WTC11 (cell line): ENCODE measurements at regions not wholly inside any gene's neighbourhood (a gene's known extent, or its start where the extent isn't known, plus 50 kb on each side); places are given as distances from the start of the nearest gene placed in this dataset.

Source experiments
- NFE2L1 ChIP-seq: sonication (generic); formaldehyde crosslinking; IDR thresholded peaks from 2 replicates; pipeline ENCODE4 v1.8.1; 2023; ENCODE audit warnings: missing genetic modification reagents
- TP53 ChIP-seq: sonication (generic); formaldehyde crosslinking; IDR thresholded peaks from 2 replicates; pipeline ENCODE4 v1.8.1; 2023; ENCODE audit warnings: mild to moderate bottlenecking, missing genetic modification reagents
- ZBTB21 ChIP-seq: sonication (generic); formaldehyde crosslinking; IDR thresholded peaks from 2 replicates; pipeline ENCODE4 v1.8.1; 2023; ENCODE audit warnings: mild to moderate bottlenecking, missing genetic modification reagents, borderline replicate concordance
- ZNF232 ChIP-seq: sonication (generic); formaldehyde crosslinking; IDR thresholded peaks from 2 replicates; pipeline ENCODE4 v1.8.0; 2022; ENCODE audit warnings: mild to moderate bottlenecking, missing genetic modification reagents
- ZNF317 ChIP-seq: sonication (generic); formaldehyde crosslinking; IDR thresholded peaks from 2 replicates; pipeline ENCODE4 v1.8.1; 2023; ENCODE audit warnings: low read depth, mild to moderate bottlenecking, moderate library complexity, missing genetic modification reagents, borderline replicate concordance
- ZNF423 ChIP-seq: fragments of 250-450 bp; sonication (Bioruptor Pico); IDR thresholded peaks from 2 replicates; pipeline ENCODE4 v2.1.2; 2022; ENCODE audit warnings: mild to moderate bottlenecking, moderate library complexity
- TF ChIP-seq, protein P1 (sequence below): sonication (generic); formaldehyde crosslinking; IDR thresholded peaks from 2 replicates; pipeline ENCODE4 v1.8.0; 2023; ENCODE audit warnings: missing genetic modification reagents, mild to moderate bottlenecking, borderline replicate concordance
- TF ChIP-seq, protein P2 (sequence below): sonication (generic); formaldehyde crosslinking; IDR thresholded peaks from 2 replicates; pipeline ENCODE4 v1.8.0; 2022; ENCODE audit warnings: missing genetic modification reagents
- TF ChIP-seq, protein P3 (sequence below): sonication (generic); formaldehyde crosslinking; IDR thresholded peaks from 2 replicates; pipeline ENCODE4 v1.8.0; 2022; ENCODE audit warnings: mild to moderate bottlenecking, missing genetic modification reagents
- TF ChIP-seq, protein P4 (sequence below): sonication (generic); formaldehyde crosslinking; IDR thresholded peaks from 2 replicates; pipeline ENCODE4 v1.8.0; 2022; ENCODE audit warnings: mild to moderate bottlenecking, missing genetic modification reagents
- TF ChIP-seq, protein P5 (sequence below): fragments of 250-450 bp; sonication (Bioruptor Pico); IDR thresholded peaks from 2 replicates; pipeline ENCODE4 v1.9.0; 2021; ENCODE audit warnings: mild to moderate bottlenecking
- TF ChIP-seq, protein P6 (sequence below): sonication (generic); formaldehyde crosslinking; IDR thresholded peaks from 2 replicates; pipeline ENCODE4 v1.8.1; 2023; ENCODE audit warnings: mild to moderate bottlenecking, missing genetic modification reagents
- TF ChIP-seq, protein P7 (sequence below): sonication (generic); formaldehyde crosslinking; IDR thresholded peaks from 2 replicates; pipeline ENCODE4 v1.8.0; 2023; ENCODE audit warnings: missing genetic modification reagents
- TF ChIP-seq, protein P8 (sequence below): fragments of 250-450 bp; sonication (Bioruptor Pico); conservative IDR thresholded peaks from 2 replicates; pipeline ENCODE4 v1.9.0; 2021; ENCODE audit warnings: mild to moderate bottlenecking

DNA sequence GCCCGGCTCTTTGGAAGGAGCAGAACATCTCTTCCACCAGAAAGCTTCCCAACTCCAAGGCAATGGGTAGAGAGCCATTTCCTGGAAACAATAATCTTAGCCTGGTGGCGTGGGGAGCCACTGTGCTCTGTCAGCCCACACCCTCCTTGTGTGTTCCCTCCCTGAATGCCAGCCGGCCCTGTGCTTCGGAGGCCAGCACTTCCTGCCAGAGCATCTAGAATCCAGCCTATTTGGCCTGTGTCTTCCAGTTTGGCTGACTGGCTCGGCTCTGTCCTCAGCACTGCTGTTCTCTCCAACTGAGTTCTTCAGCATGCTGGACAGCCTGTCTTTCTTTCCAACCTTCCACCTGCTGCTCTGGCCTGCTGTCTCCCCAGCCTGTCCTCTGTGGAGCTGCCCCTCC, 349.3 kb downstream of the MFSD1 start (continued):
- TF ChIP-seq, protein P1, sequence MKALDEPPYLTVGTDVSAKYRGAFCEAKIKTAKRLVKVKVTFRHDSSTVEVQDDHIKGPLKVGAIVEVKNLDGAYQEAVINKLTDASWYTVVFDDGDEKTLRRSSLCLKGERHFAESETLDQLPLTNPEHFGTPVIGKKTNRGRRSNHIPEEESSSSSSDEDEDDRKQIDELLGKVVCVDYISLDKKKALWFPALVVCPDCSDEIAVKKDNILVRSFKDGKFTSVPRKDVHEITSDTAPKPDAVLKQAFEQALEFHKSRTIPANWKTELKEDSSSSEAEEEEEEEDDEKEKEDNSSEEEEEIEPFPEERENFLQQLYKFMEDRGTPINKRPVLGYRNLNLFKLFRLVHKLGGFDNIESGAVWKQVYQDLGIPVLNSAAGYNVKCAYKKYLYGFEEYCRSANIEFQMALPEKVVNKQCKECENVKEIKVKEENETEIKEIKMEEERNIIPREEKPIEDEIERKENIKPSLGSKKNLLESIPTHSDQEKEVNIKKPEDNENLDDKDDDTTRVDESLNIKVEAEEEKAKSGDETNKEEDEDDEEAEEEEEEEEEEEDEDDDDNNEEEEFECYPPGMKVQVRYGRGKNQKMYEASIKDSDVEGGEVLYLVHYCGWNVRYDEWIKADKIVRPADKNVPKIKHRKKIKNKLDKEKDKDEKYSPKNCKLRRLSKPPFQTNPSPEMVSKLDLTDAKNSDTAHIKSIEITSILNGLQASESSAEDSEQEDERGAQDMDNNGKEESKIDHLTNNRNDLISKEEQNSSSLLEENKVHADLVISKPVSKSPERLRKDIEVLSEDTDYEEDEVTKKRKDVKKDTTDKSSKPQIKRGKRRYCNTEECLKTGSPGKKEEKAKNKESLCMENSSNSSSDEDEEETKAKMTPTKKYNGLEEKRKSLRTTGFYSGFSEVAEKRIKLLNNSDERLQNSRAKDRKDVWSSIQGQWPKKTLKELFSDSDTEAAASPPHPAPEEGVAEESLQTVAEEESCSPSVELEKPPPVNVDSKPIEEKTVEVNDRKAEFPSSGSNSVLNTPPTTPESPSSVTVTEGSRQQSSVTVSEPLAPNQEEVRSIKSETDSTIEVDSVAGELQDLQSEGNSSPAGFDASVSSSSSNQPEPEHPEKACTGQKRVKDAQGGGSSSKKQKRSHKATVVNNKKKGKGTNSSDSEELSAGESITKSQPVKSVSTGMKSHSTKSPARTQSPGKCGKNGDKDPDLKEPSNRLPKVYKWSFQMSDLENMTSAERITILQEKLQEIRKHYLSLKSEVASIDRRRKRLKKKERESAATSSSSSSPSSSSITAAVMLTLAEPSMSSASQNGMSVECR (CRISPR knock-in tag): no peak
- TF ChIP-seq ZNF423 (CRISPR knock-in tag) (no peak), ZNF317 (CRISPR knock-in tag) (no peak), NFE2L1 (CRISPR knock-in tag) (no peak), TP53 (no peak), ZNF232 (CRISPR knock-in tag) (no peak), ZBTB21 (no peak)
- TF ChIP-seq, protein P2, sequence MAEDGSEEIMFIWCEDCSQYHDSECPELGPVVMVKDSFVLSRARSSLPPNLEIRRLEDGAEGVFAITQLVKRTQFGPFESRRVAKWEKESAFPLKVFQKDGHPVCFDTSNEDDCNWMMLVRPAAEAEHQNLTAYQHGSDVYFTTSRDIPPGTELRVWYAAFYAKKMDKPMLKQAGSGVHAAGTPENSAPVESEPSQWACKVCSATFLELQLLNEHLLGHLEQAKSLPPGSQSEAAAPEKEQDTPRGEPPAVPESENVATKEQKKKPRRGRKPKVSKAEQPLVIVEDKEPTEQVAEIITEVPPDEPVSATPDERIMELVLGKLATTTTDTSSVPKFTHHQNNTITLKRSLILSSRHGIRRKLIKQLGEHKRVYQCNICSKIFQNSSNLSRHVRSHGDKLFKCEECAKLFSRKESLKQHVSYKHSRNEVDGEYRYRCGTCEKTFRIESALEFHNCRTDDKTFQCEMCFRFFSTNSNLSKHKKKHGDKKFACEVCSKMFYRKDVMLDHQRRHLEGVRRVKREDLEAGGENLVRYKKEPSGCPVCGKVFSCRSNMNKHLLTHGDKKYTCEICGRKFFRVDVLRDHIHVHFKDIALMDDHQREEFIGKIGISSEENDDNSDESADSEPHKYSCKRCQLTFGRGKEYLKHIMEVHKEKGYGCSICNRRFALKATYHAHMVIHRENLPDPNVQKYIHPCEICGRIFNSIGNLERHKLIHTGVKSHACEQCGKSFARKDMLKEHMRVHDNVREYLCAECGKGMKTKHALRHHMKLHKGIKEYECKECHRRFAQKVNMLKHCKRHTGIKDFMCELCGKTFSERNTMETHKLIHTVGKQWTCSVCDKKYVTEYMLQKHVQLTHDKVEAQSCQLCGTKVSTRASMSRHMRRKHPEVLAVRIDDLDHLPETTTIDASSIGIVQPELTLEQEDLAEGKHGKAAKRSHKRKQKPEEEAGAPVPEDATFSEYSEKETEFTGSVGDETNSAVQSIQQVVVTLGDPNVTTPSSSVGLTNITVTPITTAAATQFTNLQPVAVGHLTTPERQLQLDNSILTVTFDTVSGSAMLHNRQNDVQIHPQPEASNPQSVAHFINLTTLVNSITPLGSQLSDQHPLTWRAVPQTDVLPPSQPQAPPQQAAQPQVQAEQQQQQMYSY (CRISPR knock-in tag): no peak
- TF ChIP-seq, protein P3, sequence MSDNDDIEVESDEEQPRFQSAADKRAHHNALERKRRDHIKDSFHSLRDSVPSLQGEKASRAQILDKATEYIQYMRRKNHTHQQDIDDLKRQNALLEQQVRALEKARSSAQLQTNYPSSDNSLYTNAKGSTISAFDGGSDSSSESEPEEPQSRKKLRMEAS (CRISPR knock-in tag): no peak
- TF ChIP-seq, protein P4, sequence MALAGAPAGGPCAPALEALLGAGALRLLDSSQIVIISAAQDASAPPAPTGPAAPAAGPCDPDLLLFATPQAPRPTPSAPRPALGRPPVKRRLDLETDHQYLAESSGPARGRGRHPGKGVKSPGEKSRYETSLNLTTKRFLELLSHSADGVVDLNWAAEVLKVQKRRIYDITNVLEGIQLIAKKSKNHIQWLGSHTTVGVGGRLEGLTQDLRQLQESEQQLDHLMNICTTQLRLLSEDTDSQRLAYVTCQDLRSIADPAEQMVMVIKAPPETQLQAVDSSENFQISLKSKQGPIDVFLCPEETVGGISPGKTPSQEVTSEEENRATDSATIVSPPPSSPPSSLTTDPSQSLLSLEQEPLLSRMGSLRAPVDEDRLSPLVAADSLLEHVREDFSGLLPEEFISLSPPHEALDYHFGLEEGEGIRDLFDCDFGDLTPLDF (CRISPR knock-in tag): no peak
- TF ChIP-seq, protein P5, sequence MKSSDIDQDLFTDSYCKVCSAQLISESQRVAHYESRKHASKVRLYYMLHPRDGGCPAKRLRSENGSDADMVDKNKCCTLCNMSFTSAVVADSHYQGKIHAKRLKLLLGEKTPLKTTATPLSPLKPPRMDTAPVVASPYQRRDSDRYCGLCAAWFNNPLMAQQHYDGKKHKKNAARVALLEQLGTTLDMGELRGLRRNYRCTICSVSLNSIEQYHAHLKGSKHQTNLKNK (CRISPR knock-in tag): no peak
- TF ChIP-seq, protein P6, sequence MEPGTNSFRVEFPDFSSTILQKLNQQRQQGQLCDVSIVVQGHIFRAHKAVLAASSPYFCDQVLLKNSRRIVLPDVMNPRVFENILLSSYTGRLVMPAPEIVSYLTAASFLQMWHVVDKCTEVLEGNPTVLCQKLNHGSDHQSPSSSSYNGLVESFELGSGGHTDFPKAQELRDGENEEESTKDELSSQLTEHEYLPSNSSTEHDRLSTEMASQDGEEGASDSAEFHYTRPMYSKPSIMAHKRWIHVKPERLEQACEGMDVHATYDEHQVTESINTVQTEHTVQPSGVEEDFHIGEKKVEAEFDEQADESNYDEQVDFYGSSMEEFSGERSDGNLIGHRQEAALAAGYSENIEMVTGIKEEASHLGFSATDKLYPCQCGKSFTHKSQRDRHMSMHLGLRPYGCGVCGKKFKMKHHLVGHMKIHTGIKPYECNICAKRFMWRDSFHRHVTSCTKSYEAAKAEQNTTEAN (CRISPR knock-in tag): no peak
- TF ChIP-seq, protein P7, sequence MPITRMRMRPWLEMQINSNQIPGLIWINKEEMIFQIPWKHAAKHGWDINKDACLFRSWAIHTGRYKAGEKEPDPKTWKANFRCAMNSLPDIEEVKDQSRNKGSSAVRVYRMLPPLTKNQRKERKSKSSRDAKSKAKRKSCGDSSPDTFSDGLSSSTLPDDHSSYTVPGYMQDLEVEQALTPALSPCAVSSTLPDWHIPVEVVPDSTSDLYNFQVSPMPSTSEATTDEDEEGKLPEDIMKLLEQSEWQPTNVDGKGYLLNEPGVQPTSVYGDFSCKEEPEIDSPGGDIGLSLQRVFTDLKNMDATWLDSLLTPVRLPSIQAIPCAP: no peak
- TF ChIP-seq, protein P8, sequence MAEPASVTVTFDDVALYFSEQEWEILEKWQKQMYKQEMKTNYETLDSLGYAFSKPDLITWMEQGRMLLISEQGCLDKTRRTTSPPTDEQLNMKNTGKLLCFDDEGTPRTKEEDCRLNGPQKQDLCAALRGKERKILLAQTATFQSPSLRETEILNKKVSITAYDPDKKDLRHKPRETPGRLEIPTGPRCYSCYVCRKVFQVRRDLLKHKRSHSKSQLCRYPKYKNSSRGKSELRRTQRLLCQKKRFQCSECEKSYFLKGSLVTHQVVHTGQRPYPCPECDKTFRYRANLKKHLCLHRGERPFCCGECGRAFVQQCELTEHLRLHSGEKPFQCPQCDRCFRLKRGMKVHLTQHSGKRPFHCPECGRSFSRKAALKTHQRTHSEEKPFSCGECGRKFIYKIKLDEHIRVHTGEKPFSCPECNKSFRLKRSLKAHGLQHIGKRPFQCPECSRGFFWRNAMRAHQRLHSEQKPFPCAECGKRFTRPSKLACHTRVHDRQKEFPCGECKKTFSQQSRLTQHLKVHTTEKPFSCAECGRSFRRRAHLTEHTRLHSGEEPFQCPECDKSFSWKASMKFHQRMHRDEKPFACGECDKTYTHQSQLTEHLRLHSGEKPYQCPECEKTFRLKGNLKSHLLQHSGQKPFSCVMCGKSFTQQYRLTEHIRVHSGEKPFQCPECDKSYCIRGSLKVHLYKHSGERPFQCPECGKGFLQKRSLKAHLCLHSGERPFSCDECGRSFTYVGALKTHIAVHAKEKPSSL: no peak
